ENCODE measurements at regions not wholly inside any gene's neighbourhood (a gene's known extent, or its start where the extent isn't known, plus 50 kb on each side); places are given as distances from the start of the nearest gene placed in this dataset.

GRCh38 chr1:115225993-115226685 is 111.9 kb downstream of the NGF start:
- Mint-ChIP-seq H3K36me3 (no peaks in the 10 kb centered on the region), H3K27ac (no peak overlapping the region), H3K4me3 (no peak overlapping the region)

DNA sequence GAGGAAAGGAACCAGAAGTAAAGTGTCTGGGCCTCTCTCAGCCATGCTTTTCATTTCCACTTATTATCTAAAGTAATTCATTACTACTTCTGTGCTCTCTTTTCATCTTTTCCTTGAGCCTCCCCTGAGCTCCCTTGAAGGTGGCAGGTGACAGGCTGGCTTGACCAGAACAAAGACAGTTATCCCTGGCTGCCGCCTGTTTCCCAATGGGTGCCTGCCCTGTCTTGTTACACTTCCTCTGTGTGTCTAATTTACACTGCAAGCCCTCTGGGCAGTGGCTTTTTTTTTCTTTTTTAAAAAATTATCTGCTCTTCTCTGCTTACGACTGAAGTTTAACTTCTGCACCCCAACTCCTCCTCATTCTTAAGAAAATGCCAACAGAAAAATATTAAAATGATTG is 113.4 kb downstream of the NGF start:
- H3K4me3 Mint-ChIP-seq = no peak overlapping the region
- H3K36me3 Mint-ChIP-seq = no peaks in the 10 kb centered on the region
- TF ChIP-seq CTCF (conservative IDR thresholded peaks at IDR 0.05) = no peak
- no peak overlapping the region for H3K27ac Mint-ChIP-seq
- no peaks in the 10 kb centered on the region for H3K9me3 Mint-ChIP-seq
- H3K4me1 Mint-ChIP-seq (ENCODE audit: unreplicated experiment) = peaks cover 6% of the 10 kb centered on the region
- no peak for DNase-seq (ENCODE audit: extremely low spot score, unreplicated experiment)
- no peaks in the 10 kb centered on the region for H3K27me3 Mint-ChIP-seq

More at GRCh38 chr1:115225993-115226685, 111.9 kb downstream of the NGF start:
- H3K4me1 Mint-ChIP-seq (ENCODE audit: unreplicated experiment) = peaks cover 2% of the 10 kb centered on the region
- no peaks in the 10 kb centered on the region for H3K27me3 Mint-ChIP-seq
- TF ChIP-seq CTCF (conservative IDR thresholded peaks at IDR 0.05) = no peak
- no peaks in the 10 kb centered on the region for H3K9me3 Mint-ChIP-seq
- DNase-seq (ENCODE audit: extremely low spot score, unreplicated experiment) = no peak

DNA sequence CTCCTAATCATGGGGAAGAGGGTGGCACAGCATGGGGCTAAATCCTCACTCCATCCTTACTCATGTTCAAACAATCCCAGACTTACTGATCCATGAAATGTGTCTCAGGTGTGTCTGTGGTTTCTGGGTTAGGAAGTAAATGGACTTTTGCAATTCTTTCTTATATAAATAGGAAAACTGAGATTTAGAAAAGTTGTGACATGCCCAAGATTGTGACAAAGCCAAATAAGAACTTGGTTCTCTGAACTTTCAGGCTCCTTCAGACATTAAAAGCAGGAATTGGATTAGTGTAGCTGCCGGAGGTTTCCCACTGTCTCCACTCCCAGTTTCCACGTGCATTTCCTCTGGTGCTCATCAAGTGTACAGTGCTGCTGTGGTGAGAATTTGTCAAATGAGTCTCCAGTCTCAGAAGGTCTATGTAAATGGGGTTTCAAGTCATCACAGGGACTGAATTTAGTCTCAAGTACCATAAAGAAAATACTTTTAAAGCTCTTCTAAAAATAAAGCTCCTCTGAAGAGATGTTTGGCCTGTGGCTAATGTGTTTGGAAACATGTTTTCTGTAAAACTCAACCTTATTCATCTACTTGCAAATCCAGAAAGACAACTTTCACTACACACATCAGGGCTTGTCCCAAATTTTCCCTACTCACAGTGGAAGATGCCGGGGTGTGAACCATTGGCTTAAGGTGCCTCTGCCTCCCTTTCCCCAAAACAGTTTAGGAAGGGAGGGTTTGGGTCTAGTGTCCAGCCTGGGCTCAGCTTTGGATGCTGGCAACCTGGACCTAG is 115.2 kb downstream of the NGF start:
- no peak overlapping the region for H3K27ac Mint-ChIP-seq
- no peaks in the 10 kb centered on the region for H3K27me3 Mint-ChIP-seq
- no peak for DNase-seq (ENCODE audit: extremely low spot score, unreplicated experiment)
- H3K36me3 Mint-ChIP-seq = no peaks in the 10 kb centered on the region
- peaks cover 6% of the 10 kb centered on the region for H3K4me1 Mint-ChIP-seq (ENCODE audit: unreplicated experiment)
- H3K9me3 Mint-ChIP-seq = no peaks in the 10 kb centered on the region
- TF ChIP-seq CTCF (conservative IDR thresholded peaks at IDR 0.05) = no peak
- H3K4me3 Mint-ChIP-seq = no peak overlapping the region

DNA sequence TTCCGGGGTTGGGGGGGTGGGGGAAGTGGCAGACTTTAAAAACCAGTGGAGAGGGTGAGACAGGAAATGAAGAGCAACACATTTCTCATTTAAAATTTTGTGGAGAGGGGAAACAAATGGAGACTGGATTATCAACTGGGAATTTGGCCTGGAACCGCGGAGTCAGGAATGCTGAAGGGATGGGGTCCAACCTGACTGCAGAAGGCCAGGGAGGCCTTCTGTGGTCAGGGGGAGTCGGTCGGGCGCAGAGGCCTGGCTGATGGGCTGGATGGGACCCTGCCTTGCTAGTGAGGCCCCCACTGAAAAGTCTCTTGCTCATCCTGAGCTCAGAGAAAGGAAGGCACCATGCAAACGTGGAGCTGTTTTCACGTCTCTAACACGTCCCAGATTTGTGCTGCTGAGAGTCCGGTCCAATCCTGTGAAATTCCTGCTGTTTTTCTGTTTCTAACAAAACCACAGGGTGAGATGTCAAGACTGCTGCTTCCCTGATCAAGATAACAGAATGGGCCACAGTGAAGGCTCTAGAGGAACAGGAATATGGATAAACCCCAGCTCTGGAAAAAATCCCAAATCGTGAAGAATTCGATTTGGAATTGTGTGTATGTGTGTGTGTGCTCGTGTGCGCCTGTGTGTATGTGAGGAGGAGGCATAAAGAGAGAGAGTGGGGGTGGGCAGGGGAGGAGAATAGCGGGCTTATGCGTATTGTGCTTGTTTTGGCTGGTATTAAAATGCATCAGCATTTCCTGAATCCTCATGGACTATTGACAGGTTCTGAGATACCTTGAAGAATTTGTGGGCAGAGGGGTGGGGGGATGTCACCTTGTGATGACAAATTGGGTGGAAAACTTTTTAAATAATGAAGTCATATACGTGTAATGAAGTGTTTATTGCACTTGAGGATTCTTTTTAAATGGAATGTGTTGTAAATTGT is 117.4 kb downstream of the NGF start:
- TF ChIP-seq CTCF (conservative IDR thresholded peaks at IDR 0.05) = no peak
- DNase-seq (ENCODE audit: extremely low spot score, unreplicated experiment) = no peak
- Mint-ChIP-seq H3K4me1 (ENCODE audit: unreplicated experiment) (peaks cover 6% of the 10 kb centered on the region), H3K27me3 (no peaks in the 10 kb centered on the region), H3K36me3 (no peaks in the 10 kb centered on the region), H3K9me3 (no peaks in the 10 kb centered on the region), H3K4me3 (no peak overlapping the region), H3K27ac (no peak overlapping the region)

DNA sequence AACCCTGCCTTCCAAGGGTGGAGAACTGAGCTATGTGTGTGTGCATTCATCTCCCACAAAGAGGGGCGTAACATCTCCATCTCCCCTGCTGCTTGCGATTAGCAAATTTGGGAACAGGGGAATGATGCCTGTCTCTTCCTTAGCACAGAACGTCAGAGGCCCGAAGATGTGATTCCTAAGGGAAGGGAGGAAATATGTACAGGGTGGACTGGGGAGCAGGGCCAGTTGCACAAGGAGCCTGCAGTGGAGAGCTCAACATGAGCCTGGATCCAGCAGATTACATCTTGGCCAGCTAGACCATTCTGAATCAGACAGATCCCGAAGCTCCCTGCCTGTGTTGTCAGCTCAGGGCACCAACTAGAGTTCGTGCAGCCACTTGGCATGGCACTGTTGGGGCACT is 118.1 kb downstream of the NGF start:
- no peaks in the 10 kb centered on the region for H3K36me3 Mint-ChIP-seq
- DNase-seq (ENCODE audit: extremely low spot score, unreplicated experiment) = no peak
- no peak overlapping the region for H3K27ac Mint-ChIP-seq
- H3K27me3 Mint-ChIP-seq = no peaks in the 10 kb centered on the region
- TF ChIP-seq CTCF (conservative IDR thresholded peaks at IDR 0.05) = no peak
- no peaks in the 10 kb centered on the region for H3K9me3 Mint-ChIP-seq
- H3K4me1 Mint-ChIP-seq (ENCODE audit: unreplicated experiment) = peaks cover 6% of the 10 kb centered on the region
- H3K4me3 Mint-ChIP-seq = no peak overlapping the region
